DOHH2 (cell line): ENCODE measurements at regions not wholly inside any gene's neighbourhood (a gene's known extent, or its start where the extent isn't known, plus 50 kb on each side); places are given as distances from the start of the nearest gene placed in this dataset.

Experiments
- H3F3A ChIP-seq: fragments of 200-600 bp; sonication (generic), shearing (Covaris generic); 2 replicates; pipeline ENCODE4 v1.6.0; 2016; ENCODE audit warnings: antibody characterized with exemption, mild to moderate bottlenecking; ENCODE audit not compliant: control insufficient read depth, insufficient read depth
- H3K27ac ChIP-seq: fragments of 200-600 bp; sonication (generic); 2 replicates; pipeline ENCODE4 v1.5.1; 2014; ENCODE audit warnings: low read depth, mild to moderate bottlenecking, low read length, moderate library complexity
- H3K27me3 ChIP-seq: fragments of 200-600 bp; sonication (generic); 2 replicates; pipeline ENCODE4 v1.6.1; 2014; ENCODE audit warnings: mild to moderate bottlenecking, low read length, mixed read lengths; ENCODE audit not compliant: control insufficient read depth
- H3K36me3 ChIP-seq: fragments of 200-600 bp; sonication (generic); 2 replicates; pipeline ENCODE4 v1.6.1; 2014; ENCODE audit warnings: mild to moderate bottlenecking, low read length, moderate library complexity, mixed read lengths; ENCODE audit not compliant: control insufficient read depth
- H3K4me1 ChIP-seq: fragments of 200-600 bp; sonication (generic); 2 replicates; pipeline ENCODE4 v1.6.1; 2014; ENCODE audit warnings: mild to moderate bottlenecking, low read length, mixed read lengths; ENCODE audit not compliant: control insufficient read depth
- H3K4me2 ChIP-seq: fragments of 200-600 bp; sonication (generic); 2 replicates; pipeline ENCODE4 v1.6.0; 2014; ENCODE audit warnings: mild to moderate bottlenecking, low read length, moderate library complexity
- H3K4me3 ChIP-seq: fragments of 200-600 bp; sonication (generic); 2 replicates; pipeline ENCODE4 v1.5.1; 2014; ENCODE audit warnings: mild to moderate bottlenecking, low read length, mixed read lengths
- H3K79me2 ChIP-seq: fragments of 200-600 bp; sonication (generic); 2 replicates; pipeline ENCODE4 v1.6.1; 2014; ENCODE audit warnings: mild to moderate bottlenecking, low read length, mixed read lengths; ENCODE audit not compliant: control insufficient read depth
- H3K9me2 ChIP-seq: fragments of 200-600 bp; sonication (generic); replicated peaks from 2 replicates; pipeline ENCODE4 v1.6.1; 2014; ENCODE audit warnings: mild to moderate bottlenecking, low read length, mixed read lengths; ENCODE audit not compliant: control insufficient read depth
- H3K9me3 ChIP-seq: fragments of 200-600 bp; sonication (generic); 2 replicates; pipeline ENCODE4 v1.6.1; 2014; ENCODE audit warnings: antibody characterized with exemption, low read length, mixed read lengths; ENCODE audit not compliant: control insufficient read depth, insufficient read depth
- H4K20me1 ChIP-seq: fragments of 200-600 bp; sonication (generic); 2 replicates; pipeline ENCODE4 v1.6.0; 2014; ENCODE audit warnings: low read depth, mild to moderate bottlenecking, antibody characterized with exemption, low read length, moderate library complexity; ENCODE audit not compliant: control insufficient read depth, insufficient read depth
- EZH2phosphoT487 ChIP-seq: fragments of 200-600 bp; sonication (generic); IDR thresholded peaks from 2 replicates; pipeline ENCODE4 v1.6.1; 2017; ENCODE audit warnings: borderline replicate concordance, mild to moderate bottlenecking, antibody characterized with exemption, low read length, moderate library complexity, mixed read lengths
- TF ChIP-seq, protein P1 (sequence below): fragments of 200-600 bp; sonication (generic); IDR thresholded peaks from one replicate; pipeline ENCODE4 v1.5.1; 2014; ENCODE audit warnings: antibody characterized with exemption, mild to moderate bottlenecking, low read depth, low read length; ENCODE audit not compliant: poor library complexity, severe bottlenecking

- H3K27ac ChIP-seq, result no peak overlapping the region
- H3K36me3 ChIP-seq, result no peaks in the 10 kb centered on the region
- H3K79me2 ChIP-seq, result no peaks in the 10 kb centered on the region
- no peak for TF ChIP-seq EZH2phosphoT487
- TF ChIP-seq, protein P1, sequence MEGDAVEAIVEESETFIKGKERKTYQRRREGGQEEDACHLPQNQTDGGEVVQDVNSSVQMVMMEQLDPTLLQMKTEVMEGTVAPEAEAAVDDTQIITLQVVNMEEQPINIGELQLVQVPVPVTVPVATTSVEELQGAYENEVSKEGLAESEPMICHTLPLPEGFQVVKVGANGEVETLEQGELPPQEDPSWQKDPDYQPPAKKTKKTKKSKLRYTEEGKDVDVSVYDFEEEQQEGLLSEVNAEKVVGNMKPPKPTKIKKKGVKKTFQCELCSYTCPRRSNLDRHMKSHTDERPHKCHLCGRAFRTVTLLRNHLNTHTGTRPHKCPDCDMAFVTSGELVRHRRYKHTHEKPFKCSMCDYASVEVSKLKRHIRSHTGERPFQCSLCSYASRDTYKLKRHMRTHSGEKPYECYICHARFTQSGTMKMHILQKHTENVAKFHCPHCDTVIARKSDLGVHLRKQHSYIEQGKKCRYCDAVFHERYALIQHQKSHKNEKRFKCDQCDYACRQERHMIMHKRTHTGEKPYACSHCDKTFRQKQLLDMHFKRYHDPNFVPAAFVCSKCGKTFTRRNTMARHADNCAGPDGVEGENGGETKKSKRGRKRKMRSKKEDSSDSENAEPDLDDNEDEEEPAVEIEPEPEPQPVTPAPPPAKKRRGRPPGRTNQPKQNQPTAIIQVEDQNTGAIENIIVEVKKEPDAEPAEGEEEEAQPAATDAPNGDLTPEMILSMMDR, result no peak
- H3K4me2 ChIP-seq, result no peak overlapping the region
- no peaks in the 10 kb centered on the region for H3F3A ChIP-seq
- peaks cover 4% of the 10 kb centered on the region; the same call in 1 of the 2 replicates for H3K27me3 ChIP-seq
- H3K9me2 ChIP-seq, result no peaks in the 10 kb centered on the region
- H3K9me3 ChIP-seq, result no peaks in the 10 kb centered on the region
- no peak overlapping the region for H3K4me3 ChIP-seq
- no peaks in the 10 kb centered on the region for H3K4me1 ChIP-seq
- no peaks in the 10 kb centered on the region for H4K20me1 ChIP-seq
Measured at GRCh38 chr1:70498666-70499065, 87.6 kb downstream of the CTH start.

GRCh38 chr1:70499695-70500094 lies 88.6 kb downstream of the CTH start:
- H3K27ac ChIP-seq, result no peak overlapping the region
- H3K4me2 ChIP-seq, result no peak overlapping the region
- H3K27me3 ChIP-seq, result peaks cover 4% of the 10 kb centered on the region; the same call in 1 of the 2 replicates
- no peaks in the 10 kb centered on the region for H3F3A ChIP-seq
- no peaks in the 10 kb centered on the region for H3K9me2 ChIP-seq
- H3K4me3 ChIP-seq, result no peak overlapping the region
- H3K9me3 ChIP-seq, result no peaks in the 10 kb centered on the region
- no peaks in the 10 kb centered on the region for H3K36me3 ChIP-seq
- no peaks in the 10 kb centered on the region for H3K79me2 ChIP-seq
- TF ChIP-seq EZH2phosphoT487, result no peak
- TF ChIP-seq, protein P1, result no peak
- no peaks in the 10 kb centered on the region for H4K20me1 ChIP-seq
- no peaks in the 10 kb centered on the region for H3K4me1 ChIP-seq

GRCh38 chr1:70503358-70503757 lies 92.3 kb downstream of the CTH start:
- TF ChIP-seq, protein P1, result no peak
- no peak for TF ChIP-seq EZH2phosphoT487
- Histone ChIP-seq H3K27ac (no peak overlapping the region), H3K9me3 (no peaks in the 10 kb centered on the region), H3K4me3 (no peak overlapping the region), H3F3A (no peaks in the 10 kb centered on the region), H3K9me2 (no peaks in the 10 kb centered on the region), H3K4me2 (no peak overlapping the region), H3K4me1 (no peaks in the 10 kb centered on the region), H3K27me3 (peaks cover 9% of the 10 kb centered on the region; the same call in 1 of the 2 replicates), H4K20me1 (no peaks in the 10 kb centered on the region), H3K36me3 (no peaks in the 10 kb centered on the region), H3K79me2 (no peaks in the 10 kb centered on the region)
